ENCODE measurements at regions not wholly inside any gene's neighbourhood (a gene's known extent, or its start where the extent isn't known, plus 50 kb on each side); places are given as distances from the start of the nearest gene placed in this dataset.

DNA sequence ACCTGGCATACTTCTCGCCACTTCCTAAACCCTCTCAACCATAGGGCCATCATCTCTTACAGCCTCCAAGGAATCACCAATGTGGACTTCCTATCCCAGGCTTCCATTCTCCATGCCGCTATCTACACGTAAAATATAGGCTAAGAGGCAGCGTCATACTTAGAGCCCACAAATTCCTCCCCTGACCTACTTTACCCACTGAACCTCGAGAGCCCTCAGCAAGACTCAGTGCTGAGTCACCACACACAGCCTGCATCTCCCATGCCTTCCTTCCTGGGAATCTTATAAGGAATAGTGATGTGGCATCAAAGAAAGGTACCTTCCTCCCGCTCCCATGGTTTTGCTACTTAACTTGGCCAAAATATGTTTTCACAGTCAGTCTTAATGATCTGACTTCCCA lies 435.6 kb upstream of the NFE2L3 start:
- H3K4me1 Mint-ChIP-seq (ENCODE audit: low read depth): no peaks in the 10 kb centered on the region

DNA sequence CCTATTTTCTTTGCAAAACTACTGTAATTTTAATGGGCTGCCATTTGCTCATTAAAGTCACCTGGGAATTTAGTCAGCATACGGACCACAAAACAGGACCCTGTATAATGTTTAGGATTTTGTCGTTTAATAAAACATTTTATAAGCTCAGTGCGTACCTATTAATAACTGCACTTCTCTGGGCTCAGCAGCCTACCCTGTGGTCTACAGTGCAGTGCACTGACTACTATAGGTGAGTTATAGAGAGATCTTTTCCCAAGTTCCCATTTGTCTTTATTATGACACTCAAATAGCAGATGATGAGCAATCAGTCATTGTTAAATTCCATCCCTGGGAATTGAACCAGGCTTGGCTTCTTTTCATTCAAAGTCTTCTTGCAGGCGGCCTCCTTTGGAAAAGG lies 433.4 kb upstream of the NFE2L3 start:
- Mint-ChIP-seq H3K27ac (no peak overlapping the region), H3K36me3 (ENCODE audit: low read depth) (no peaks in the 10 kb centered on the region), H3K4me3 (no peak overlapping the region), H3K4me1 (ENCODE audit: low read depth) (no peaks in the 10 kb centered on the region), H3K9me3 (no peaks in the 10 kb centered on the region), H3K27me3 (ENCODE audit: low read depth) (peaks cover 11% of the 10 kb centered on the region)
- DNase-seq: no peak
- intact Hi-C loops (cut with micrococcal nuclease): no loop called here
- CTCF ChIA-PET: no interaction called here

More for the DNA sequence above, 435.6 kb upstream of the NFE2L3 start:
- CTCF ChIA-PET: interaction anchor here (0.9 kb wide), 1 partner anchor 14 kb away, joined by 3 read pairs; no protein-coding TSS in a partner anchor
- peaks cover 11% of the 10 kb centered on the region for H3K27me3 Mint-ChIP-seq (ENCODE audit: low read depth)
- no peak overlapping the region for H3K27ac Mint-ChIP-seq
- no peak for DNase-seq
- H3K4me3 Mint-ChIP-seq: no peak overlapping the region
- intact Hi-C loops (cut with micrococcal nuclease): no loop called here
- no peaks in the 10 kb centered on the region for H3K36me3 Mint-ChIP-seq (ENCODE audit: low read depth)
- H3K9me3 Mint-ChIP-seq: no peaks in the 10 kb centered on the region

DNA sequence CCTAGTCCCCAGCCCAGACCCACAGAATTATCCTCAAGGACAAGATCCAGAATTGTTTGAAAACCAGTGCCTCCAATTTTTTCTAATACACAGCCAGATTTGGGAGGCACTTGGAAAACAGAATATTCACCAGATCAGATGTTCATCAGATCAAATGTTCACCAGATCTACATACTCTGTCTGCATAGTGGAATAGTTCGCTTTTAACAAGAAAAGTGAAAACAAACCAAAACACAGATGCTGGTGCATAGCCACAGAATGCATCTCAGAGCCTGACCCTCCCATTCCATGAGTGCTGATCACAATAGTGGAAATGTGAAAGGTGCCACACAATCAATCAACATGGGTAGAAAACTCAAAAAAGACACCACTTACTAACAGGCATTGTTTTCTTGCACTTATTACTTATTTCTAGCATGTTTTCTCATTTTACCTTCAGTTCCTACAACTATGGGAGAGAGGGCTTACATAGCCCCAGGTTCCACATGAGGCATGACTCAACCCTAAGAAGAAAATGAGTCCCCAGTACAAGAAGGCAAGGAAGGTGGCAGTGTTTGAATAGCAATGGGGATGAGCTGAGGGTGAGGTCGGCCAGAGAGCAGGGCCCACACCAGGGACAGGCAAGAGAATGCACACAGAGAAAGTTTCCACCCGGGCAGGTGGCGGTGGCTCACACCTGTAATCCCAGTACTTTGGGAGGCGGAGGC lies 432.7 kb upstream of the NFE2L3 start:
- no peaks in the 10 kb centered on the region for H3K36me3 Mint-ChIP-seq (ENCODE audit: low read depth)
- peaks cover 11% of the 10 kb centered on the region for H3K27me3 Mint-ChIP-seq (ENCODE audit: low read depth)
- CTCF ChIA-PET: interaction anchor here (0.6 to 1.4 kb wide), 2 partner anchors 13 to 130 kb away, joined by 3 read pairs; no protein-coding TSS in a partner anchor
- H3K4me1 Mint-ChIP-seq (ENCODE audit: low read depth): no peaks in the 10 kb centered on the region
- H3K4me3 Mint-ChIP-seq: no peak overlapping the region
- intact Hi-C loops (cut with micrococcal nuclease): no loop called here
- no peak for DNase-seq
- H3K9me3 Mint-ChIP-seq: no peaks in the 10 kb centered on the region
- H3K27ac Mint-ChIP-seq: no peak overlapping the region

DNA sequence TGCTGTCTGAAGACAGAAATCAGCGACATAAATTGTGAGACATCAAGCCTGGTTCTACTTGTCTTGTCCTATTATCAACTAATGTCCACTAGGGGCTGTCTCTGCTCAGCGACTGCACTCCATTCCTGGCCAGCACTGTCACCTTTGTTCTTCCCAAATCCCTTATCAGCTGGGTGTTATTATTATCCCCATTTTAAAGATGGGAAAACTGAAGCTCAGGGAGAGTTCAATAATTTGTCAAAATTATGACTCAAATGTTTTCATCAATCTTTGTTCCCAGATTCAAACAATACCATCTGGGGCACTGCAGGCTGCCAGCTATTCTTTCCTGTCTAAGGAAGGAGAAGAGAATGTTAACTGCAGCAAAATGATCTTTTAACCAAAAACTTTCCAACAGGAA lies 431.6 kb upstream of the NFE2L3 start:
- Mint-ChIP-seq H3K27me3 (ENCODE audit: low read depth) (peaks cover 9% of the 10 kb centered on the region), H3K4me1 (ENCODE audit: low read depth) (no peaks in the 10 kb centered on the region), H3K9me3 (no peaks in the 10 kb centered on the region), H3K36me3 (ENCODE audit: low read depth) (no peaks in the 10 kb centered on the region), H3K27ac (no peak overlapping the region), H3K4me3 (no peak overlapping the region)
- no peak for DNase-seq
- CTCF ChIA-PET: interaction anchor here (0.6 to 1.4 kb wide), 2 partner anchors 12 to 129 kb away, joined by 3 read pairs; no protein-coding TSS in a partner anchor
- intact Hi-C loops (cut with micrococcal nuclease): loop anchor here (5.0 kb wide), 1 partner anchor 132 kb away; no protein-coding TSS in a partner anchor

DNA sequence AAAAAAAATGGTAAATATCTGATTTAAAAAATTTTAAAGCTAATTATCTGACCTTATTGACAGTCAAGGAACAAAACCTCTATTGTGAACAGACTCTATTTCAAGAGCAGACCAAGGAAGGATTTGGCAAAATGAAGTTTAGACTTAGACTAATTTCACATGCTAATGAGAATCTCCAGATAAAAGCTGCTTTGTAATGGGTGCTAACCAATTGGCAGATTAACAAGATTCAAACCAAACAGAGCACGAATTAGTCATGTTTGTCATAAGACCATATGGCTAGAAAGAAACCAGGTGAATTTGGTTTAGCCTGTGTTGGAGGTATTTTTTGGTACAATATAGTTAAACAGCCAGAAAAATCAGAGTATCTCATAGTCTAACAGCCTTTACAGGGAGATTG lies 429.1 kb upstream of the NFE2L3 start:
- H3K36me3 Mint-ChIP-seq (ENCODE audit: low read depth): no peaks in the 10 kb centered on the region
- H3K27me3 Mint-ChIP-seq (ENCODE audit: low read depth): peaks cover 7% of the 10 kb centered on the region
- no peaks in the 10 kb centered on the region for H3K4me1 Mint-ChIP-seq (ENCODE audit: low read depth)
- intact Hi-C loops (cut with micrococcal nuclease): loop anchor here (5.0 kb wide), 1 partner anchor 129 kb away; no protein-coding TSS in a partner anchor
- CTCF ChIA-PET: interaction anchor here (0.7 kb wide), 1 partner anchor 312 kb away, joined by 3 read pairs; no protein-coding TSS in a partner anchor
- H3K9me3 Mint-ChIP-seq: no peaks in the 10 kb centered on the region
- no peak for DNase-seq
- no peak overlapping the region for H3K4me3 Mint-ChIP-seq
- H3K27ac Mint-ChIP-seq: no peak overlapping the region

DNA sequence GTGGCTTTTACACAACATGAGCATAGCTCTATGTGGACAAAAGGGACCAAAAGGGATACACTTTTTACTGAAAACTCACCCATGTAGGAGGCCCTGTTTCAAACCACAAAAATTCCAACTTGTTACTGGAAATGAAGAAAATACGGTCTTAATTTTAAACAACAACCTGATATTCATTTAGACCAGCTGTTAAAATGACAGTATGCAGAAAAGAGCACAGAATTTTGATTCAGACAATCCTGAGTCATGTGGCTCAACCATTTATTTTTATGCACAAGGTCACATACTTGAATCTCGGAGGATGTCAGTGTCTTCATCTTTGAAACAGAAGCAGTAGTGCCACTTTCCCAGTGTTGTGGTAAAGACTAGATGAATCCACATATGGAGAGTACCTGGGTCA lies 426.5 kb upstream of the NFE2L3 start:
- H3K27me3 Mint-ChIP-seq (ENCODE audit: low read depth): peaks cover 6% of the 10 kb centered on the region
- intact Hi-C loops (cut with micrococcal nuclease): no loop called here
- no peak overlapping the region for H3K27ac Mint-ChIP-seq
- H3K4me1 Mint-ChIP-seq (ENCODE audit: low read depth): no peaks in the 10 kb centered on the region
- CTCF ChIA-PET: interaction anchor here (0.7 to 1.3 kb wide), 2 partner anchors 8 to 90 kb away, joined by 3 to 4 read pairs; no protein-coding TSS in a partner anchor
- H3K9me3 Mint-ChIP-seq: no peaks in the 10 kb centered on the region
- no peak for DNase-seq
- no peaks in the 10 kb centered on the region for H3K36me3 Mint-ChIP-seq (ENCODE audit: low read depth)
- no peak overlapping the region for H3K4me3 Mint-ChIP-seq

DNA sequence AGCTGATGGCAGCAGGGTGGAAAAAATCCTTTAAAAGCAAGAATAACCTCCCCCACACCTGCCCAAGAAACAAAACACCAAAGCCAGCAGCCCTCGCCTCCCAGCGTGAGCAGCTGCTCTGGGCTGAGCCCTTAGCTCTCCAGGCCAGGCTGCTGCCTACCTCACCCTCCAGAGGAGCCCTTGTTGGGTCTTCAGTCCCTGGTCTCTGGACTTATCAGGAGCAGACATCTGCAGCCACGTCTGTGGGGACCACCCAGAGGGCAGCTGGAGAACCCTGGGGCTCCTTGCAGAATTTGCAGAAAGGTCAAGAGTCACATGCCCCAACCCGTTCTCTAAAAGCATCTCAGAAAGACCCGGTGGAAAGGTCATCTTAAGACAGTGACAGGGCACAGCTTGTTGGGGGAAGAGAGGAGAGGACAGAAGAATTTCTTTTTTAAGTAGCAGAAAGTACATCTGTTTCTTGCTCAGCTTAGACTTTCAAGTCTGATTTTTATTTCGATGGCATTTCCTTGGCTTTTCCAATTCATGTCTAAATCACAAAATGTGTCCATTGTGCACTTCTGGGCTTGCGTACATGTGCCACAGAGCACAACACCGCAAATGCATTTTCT lies 425.7 kb upstream of the NFE2L3 start:
- H3K27ac Mint-ChIP-seq: no peak overlapping the region
- no peaks in the 10 kb centered on the region for H3K36me3 Mint-ChIP-seq (ENCODE audit: low read depth)
- intact Hi-C loops (cut with micrococcal nuclease): no loop called here
- H3K9me3 Mint-ChIP-seq: no peaks in the 10 kb centered on the region
- peaks cover 4% of the 10 kb centered on the region for H3K27me3 Mint-ChIP-seq (ENCODE audit: low read depth)
- no peaks in the 10 kb centered on the region for H3K4me1 Mint-ChIP-seq (ENCODE audit: low read depth)
- no peak for DNase-seq
- CTCF ChIA-PET: interaction anchor here (0.7 kb wide), 1 partner anchor 89 kb away, joined by 3 read pairs; no protein-coding TSS in a partner anchor
- no peak overlapping the region for H3K4me3 Mint-ChIP-seq

DNA sequence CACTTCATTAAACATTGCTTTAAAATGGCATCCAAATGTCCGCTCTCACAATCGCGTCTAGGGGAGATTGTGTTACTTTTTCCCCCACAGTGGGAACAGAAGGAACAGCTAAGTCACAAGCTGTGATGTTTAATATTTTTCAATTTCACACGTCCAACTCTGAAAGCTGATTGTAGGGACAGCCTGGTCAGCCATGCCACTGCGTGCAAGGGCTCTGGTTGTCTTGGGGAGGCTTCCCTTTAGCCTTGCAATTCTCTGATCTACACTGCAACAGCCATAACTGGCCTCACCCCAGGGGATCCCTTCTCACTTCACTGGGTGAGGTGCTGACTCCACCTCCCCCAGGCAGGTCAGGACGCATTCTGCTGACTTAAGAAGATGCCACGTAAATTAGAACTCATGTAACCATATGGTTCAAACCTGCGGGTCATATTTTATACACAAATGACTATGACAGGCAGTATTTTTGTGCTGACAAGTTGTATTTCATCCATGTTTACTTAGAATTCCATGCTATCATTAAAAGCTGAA lies 425.2 kb upstream of the NFE2L3 start:
- CTCF ChIA-PET: no interaction called here

DNA sequence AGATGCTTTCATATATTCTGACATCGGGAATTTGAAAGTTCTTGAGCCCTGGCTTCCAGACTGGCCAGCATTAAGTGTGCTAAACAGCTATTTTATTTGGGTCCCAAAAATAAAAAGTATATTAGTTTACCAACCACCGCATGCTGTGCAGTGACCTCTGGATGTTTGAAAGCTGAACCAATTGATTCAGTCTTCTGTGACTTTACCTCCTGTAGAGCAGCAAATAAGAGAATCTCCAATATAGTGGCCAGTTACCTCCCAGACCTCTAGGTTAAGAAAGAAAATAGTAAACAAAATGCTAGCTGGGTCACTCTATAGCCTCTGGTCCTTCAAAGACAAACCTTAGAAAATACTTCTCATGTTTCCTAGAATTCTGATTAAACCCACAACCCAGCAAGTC lies 424.6 kb upstream of the NFE2L3 start:
- CTCF ChIA-PET: no interaction called here
- H3K9me3 Mint-ChIP-seq: no peaks in the 10 kb centered on the region
- intact Hi-C loops (cut with micrococcal nuclease): no loop called here
- no peak overlapping the region for H3K27ac Mint-ChIP-seq
- DNase-seq: no peak
- no peaks in the 10 kb centered on the region for H3K36me3 Mint-ChIP-seq (ENCODE audit: low read depth)
- no peak overlapping the region for H3K4me3 Mint-ChIP-seq
- no peaks in the 10 kb centered on the region for H3K4me1 Mint-ChIP-seq (ENCODE audit: low read depth)
- H3K27me3 Mint-ChIP-seq (ENCODE audit: low read depth): peaks cover 4% of the 10 kb centered on the region

More for the DNA sequence above, 425.2 kb upstream of the NFE2L3 start:
- Mint-ChIP-seq H3K27ac (no peak overlapping the region), H3K27me3 (ENCODE audit: low read depth) (peaks cover 4% of the 10 kb centered on the region), H3K4me3 (no peak overlapping the region), H3K4me1 (ENCODE audit: low read depth) (no peaks in the 10 kb centered on the region), H3K9me3 (no peaks in the 10 kb centered on the region), H3K36me3 (ENCODE audit: low read depth) (no peaks in the 10 kb centered on the region)
- intact Hi-C loops (cut with micrococcal nuclease): no loop called here
- DNase-seq: no peak

DNA sequence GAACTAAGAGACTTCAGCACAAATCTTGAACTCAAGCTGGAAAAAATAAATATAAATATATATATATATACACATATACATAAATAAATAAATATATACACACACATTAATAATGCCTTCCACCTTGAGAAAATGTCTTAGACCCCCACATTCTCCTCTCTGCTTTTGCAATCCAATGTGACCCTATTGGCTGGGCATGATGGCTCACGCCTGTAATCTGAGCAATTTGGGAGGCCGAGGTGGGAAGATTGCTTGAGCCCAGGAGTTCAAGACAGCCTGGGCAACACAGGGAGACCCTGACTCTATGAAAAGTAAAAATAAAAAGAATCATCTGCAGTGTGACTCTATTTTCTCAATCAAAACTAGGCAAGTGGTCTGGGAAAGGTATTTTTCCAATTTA lies 424.1 kb upstream of the NFE2L3 start:
- no peaks in the 10 kb centered on the region for H3K4me1 Mint-ChIP-seq (ENCODE audit: low read depth)
- H3K36me3 Mint-ChIP-seq (ENCODE audit: low read depth): no peaks in the 10 kb centered on the region
- peaks cover 4% of the 10 kb centered on the region for H3K27me3 Mint-ChIP-seq (ENCODE audit: low read depth)
- no peaks in the 10 kb centered on the region for H3K9me3 Mint-ChIP-seq
- no peak for DNase-seq
- no peak overlapping the region for H3K4me3 Mint-ChIP-seq
- CTCF ChIA-PET: no interaction called here
- H3K27ac Mint-ChIP-seq: no peak overlapping the region
- intact Hi-C loops (cut with micrococcal nuclease): no loop called here

DNA sequence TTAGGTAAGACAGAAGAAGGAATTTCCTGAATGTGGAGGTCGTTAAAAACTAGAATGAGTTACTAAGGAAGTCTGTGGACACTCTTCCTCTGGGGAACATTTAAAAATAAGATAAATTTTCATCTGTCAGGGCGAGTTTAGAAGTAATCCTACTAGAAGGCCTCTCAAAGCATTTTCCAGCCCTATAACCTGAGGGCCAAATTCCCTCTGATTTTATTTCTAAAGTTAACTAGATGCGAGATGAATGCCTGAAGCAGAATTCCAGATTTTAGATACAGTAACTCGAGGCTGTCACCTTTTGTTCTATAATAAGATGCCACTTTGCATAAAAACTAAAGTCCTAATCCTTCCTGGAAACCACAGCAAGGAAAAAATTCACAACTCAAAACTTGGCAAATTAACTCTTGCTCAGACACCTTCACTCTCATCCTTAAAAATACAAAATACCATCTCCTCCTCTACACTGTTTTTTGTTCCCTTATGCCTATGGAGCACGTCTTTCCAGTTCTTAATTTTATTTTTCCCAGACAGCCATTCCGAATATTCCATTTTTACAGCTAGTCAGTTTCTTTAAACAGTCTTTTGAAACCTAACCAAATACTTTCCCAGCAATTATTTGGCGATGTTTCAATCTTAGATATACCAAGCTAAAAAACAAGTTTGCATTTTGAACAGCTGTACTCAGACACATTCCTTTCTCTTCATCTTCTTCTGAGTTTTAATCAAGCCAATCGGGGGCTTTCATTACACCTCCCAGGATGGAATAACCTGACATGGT lies 420.7 kb upstream of the NFE2L3 start:
- Mint-ChIP-seq H3K36me3 (ENCODE audit: low read depth) (no peaks in the 10 kb centered on the region), H3K4me1 (ENCODE audit: low read depth) (no peaks in the 10 kb centered on the region), H3K9me3 (no peaks in the 10 kb centered on the region), H3K27me3 (ENCODE audit: low read depth) (peaks cover 8% of the 10 kb centered on the region), H3K27ac (no peak overlapping the region), H3K4me3 (no peak overlapping the region)
- CTCF ChIA-PET: no interaction called here
- no peak for DNase-seq
- intact Hi-C loops (cut with micrococcal nuclease): no loop called here

DNA sequence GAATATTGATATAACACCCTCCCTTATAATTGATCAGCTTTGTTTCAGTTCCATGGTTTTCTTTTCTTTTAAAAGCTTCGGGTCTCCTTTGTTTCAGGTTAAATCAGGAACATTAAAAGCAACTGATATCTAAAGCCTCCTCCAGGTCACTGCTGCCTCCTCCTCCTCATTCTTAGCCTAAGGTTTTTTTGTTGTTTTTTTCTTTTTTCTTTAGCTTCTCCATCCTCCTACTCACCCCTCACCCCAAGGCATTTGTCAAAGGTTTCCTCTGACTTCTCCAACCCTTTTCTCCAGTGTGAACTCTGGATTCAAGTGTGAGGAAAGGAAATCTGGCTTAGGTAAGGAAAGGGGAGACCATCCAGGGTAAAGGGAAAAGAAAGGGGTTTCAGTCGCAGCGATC lies 420.2 kb upstream of the NFE2L3 start:
- Mint-ChIP-seq H3K27me3 (ENCODE audit: low read depth) (peaks cover 8% of the 10 kb centered on the region), H3K4me3 (no peak overlapping the region), H3K4me1 (ENCODE audit: low read depth) (no peaks in the 10 kb centered on the region), H3K9me3 (no peaks in the 10 kb centered on the region), H3K27ac (no peak overlapping the region), H3K36me3 (ENCODE audit: low read depth) (no peaks in the 10 kb centered on the region)
- intact Hi-C loops (cut with micrococcal nuclease): no loop called here
- CTCF ChIA-PET: interaction anchor here (1.0 kb wide), 1 partner anchor 12 kb away, joined by 3 read pairs; no protein-coding TSS in a partner anchor
- no peak for DNase-seq

Measured in activated naive CD4-positive, alpha-beta T cell treated with anti-CD3 and anti-CD28 coated beads for 36 hours (primary cell).